K562 (cell line): ENCODE measurements at regions not wholly inside any gene's neighbourhood (a gene's known extent, or its start where the extent isn't known, plus 50 kb on each side); places are given as distances from the start of the nearest gene placed in this dataset.

ENCODE experiments used
- ARID3A ChIP-seq: IDR thresholded peaks from 2 replicates; pipeline ENCODE4 v1.6.1; 2012; ENCODE audit warnings: low read depth, low read length, improper control_type of control experiment, borderline replicate concordance
- BCLAF1 ChIP-seq, 2 experiments: fragments of 450-650 bp in 1 of 2; IDR thresholded peaks; 2 replicates each; pipeline ENCODE4 v1.6.1; 2011 to 2017; ENCODE audit warnings: low read depth in 2 of 2, antibody characterized with exemption in 1 of 2, borderline replicate concordance in 1 of 2, low read length in 1 of 2, mild to moderate bottlenecking in 1 of 2, mixed read lengths in 1 of 2; ENCODE audit not compliant: control insufficient read depth in 1 of 2
- BMI1 ChIP-seq: fragments of 150-350 bp; IDR thresholded peaks from 2 replicates; pipeline ENCODE4 v1.6.1; 2014; ENCODE audit warnings: low read length
- CEBPB ChIP-seq: fragments of 450-650 bp; IDR thresholded peaks from 2 replicates; pipeline ENCODE4 v1.6.1; 2016; ENCODE audit warnings: missing genetic modification characterization, missing compliant biosample characterization
- CEBPG ChIP-seq, 3 experiments: fragments of 200-800 bp in 1 of 3; sonication (Bioruptor generic) in 1 of 3; sonication (generic) in 1 of 3; formaldehyde crosslinking in 1 of 3; IDR thresholded peaks in 2 of 3; conservative IDR thresholded peaks in 1 of 3; 2 replicates each; pipeline versions ENCODE4 v1.6.1 to v1.8.0; 2016 to 2022; ENCODE audit warnings: missing compliant biosample characterization in 2 of 3, missing genetic modification characterization in 2 of 3, mild to moderate bottlenecking in 1 of 3, missing genetic modification reagents in 1 of 3
- CSDE1 ChIP-seq, 2 experiments: fragments of 450-650 bp; IDR thresholded peaks; 2 replicates each; pipeline ENCODE4 v1.6.1; 2016; ENCODE audit warnings: mild to moderate bottlenecking in 1 of 2
- HLTF ChIP-seq: fragments of 450-650 bp; IDR thresholded peaks from 2 replicates; pipeline ENCODE4 v1.6.1; 2016
- IRF9 ChIP-seq: fragments of 450-650 bp; IDR thresholded peaks from 2 replicates; pipeline ENCODE4 v1.6.1; 2016; ENCODE audit warnings: missing biosample characterization, missing genetic modification characterization
- KLF16 ChIP-seq: IDR thresholded peaks from 2 replicates; pipeline ENCODE4 v1.6.1; 2016; ENCODE audit warnings: antibody characterized with exemption
- MNT ChIP-seq, 2 experiments: fragments of 450-650 bp; conservative IDR thresholded peaks; 2 replicates each; pipeline ENCODE4 v1.6.1; 2017; ENCODE audit warnings: mild to moderate bottlenecking in 2 of 2, moderate library complexity in 2 of 2
- NEUROD1 ChIP-seq: fragments of 150-350 bp; IDR thresholded peaks from 2 replicates; pipeline ENCODE4 v1.6.1; 2014; ENCODE audit warnings: borderline replicate concordance, low read length, low read depth; ENCODE audit not compliant: partially characterized antibody
- NFRKB ChIP-seq: fragments of 450-650 bp; IDR thresholded peaks from 2 replicates; pipeline ENCODE4 v1.6.1; 2016; ENCODE audit warnings: low read depth
- PTTG1 ChIP-seq: fragments of 450-650 bp; IDR thresholded peaks from 2 replicates; pipeline ENCODE4 v1.6.1; 2016; ENCODE audit warnings: low read depth, mild to moderate bottlenecking, missing genetic modification characterization, missing compliant biosample characterization
- SMAD2 ChIP-seq: fragments of 150-350 bp; IDR thresholded peaks from 2 replicates; pipeline ENCODE4 v1.6.1; 2014; ENCODE audit warnings: low read depth, mild to moderate bottlenecking, low read length
- SRSF7 ChIP-seq: fragments of 200-400 bp; formaldehyde crosslinking; optimal IDR thresholded peaks from 2 replicates; pipeline ENCODE3; 2017; ENCODE audit warnings: mild to moderate bottlenecking, low read depth, low read length
- ZFP36 ChIP-seq: fragments of 150-350 bp; IDR thresholded peaks from 2 replicates; pipeline ENCODE4 v1.6.1; 2018; ENCODE audit warnings: low read length, low read depth; ENCODE audit not compliant: partially characterized antibody
- ZNF121 ChIP-seq: sonication (generic); formaldehyde crosslinking; conservative IDR thresholded peaks from 2 replicates; pipeline ENCODE4 v1.8.0; 2022; ENCODE audit warnings: missing genetic modification reagents
- ZNF175 ChIP-seq: fragments of 200-800 bp; sonication (Bioruptor generic); IDR thresholded peaks from 2 replicates; pipeline ENCODE4 v1.6.1; 2016; ENCODE audit warnings: low read depth, mild to moderate bottlenecking, missing genetic modification characterization, missing compliant biosample characterization
- ZNF445 ChIP-seq: fragments of 250-450 bp; sonication (Bioruptor Pico); IDR thresholded peaks from 2 replicates; pipeline ENCODE4 v1.4.0; 2020; ENCODE audit warnings: low read depth, mild to moderate bottlenecking, moderate library complexity

- peak; percentile 35 for TF ChIP-seq NEUROD1
- no peak for TF ChIP-seq SMAD2
- TF ChIP-seq ARID3A, result peak; percentile 96
- TF ChIP-seq ZNF121 (CRISPR knock-in tag), result no peak
- TF ChIP-seq PTTG1 (tag), result no peak
- TF ChIP-seq ZNF175 (CRISPR knock-in tag), result 0 out of 2 replicates have a peak, but pooled peaks have one; percentile 43
- no peak for TF ChIP-seq HLTF
- no peak for TF ChIP-seq BMI1
- TF ChIP-seq CEBPB (tag), result peak; percentile 95
- no peak for TF ChIP-seq ZNF445
- TF ChIP-seq SRSF7, result no peak
- peak; percentile 87 for TF ChIP-seq CEBPG (CRISPR knock-in tag; IDR thresholded peaks at IDR 0.05)
- TF ChIP-seq CEBPG (tag; conservative IDR thresholded peaks at IDR 0.05 in 1 of 2, IDR thresholded peaks at IDR 0.05 in 1 of 2), result peak; percentile 48 to 62; a peak in 3 of 4 replicates
- no peak for TF ChIP-seq ZFP36
- TF ChIP-seq BCLAF1 (IDR thresholded peaks at IDR 0.05; ENCODE audit: borderline replicate concordance in 1 of 2, control insufficient read depth in 1 of 2, low read depth in 2 of 2, low read length in 1 of 2), result peak in 1 of 2 experiments; percentile 66; a peak in 1 of 4 replicates
- TF ChIP-seq NFRKB, result no peak
- TF ChIP-seq MNT (conservative IDR thresholded peaks at IDR 0.05), result peak; percentile 39 to 54; a peak in 3 of 4 replicates
- no peak for TF ChIP-seq KLF16
- peak in 1 of 2 experiments; percentile 74; a peak in 2 of 4 replicates for TF ChIP-seq CSDE1 (IDR thresholded peaks at IDR 0.05)
- TF ChIP-seq IRF9, result no peak
Measured at GRCh38 chr6:28802417-28803336, 121.1 kb downstream of the TRIM27 start (continued).
